GM21717 (cell line): ENCODE measurements at regions not wholly inside any gene's neighbourhood (a gene's known extent, or its start where the extent isn't known, plus 50 kb on each side); places are given as distances from the start of the nearest gene placed in this dataset.
"Not testable (repeated sequence)": the region's sequence is repeated elsewhere in the genome, so short reads cannot be mapped to it uniquely, and the experiment has no call there.

Source experiments
- ATAC-seq: cut with Tn5 transposase; IDR thresholded peaks from one replicate; pipeline ENCODE4 v1.9.1; 2021; ENCODE audit warnings: mild to moderate bottlenecking, moderate library complexity; ENCODE audit not compliant: unreplicated experiment

GRCh38 chr11:96878299-96879051, 488.7 kb downstream of the JRKL start:
- no peak for ATAC-seq

DNA sequence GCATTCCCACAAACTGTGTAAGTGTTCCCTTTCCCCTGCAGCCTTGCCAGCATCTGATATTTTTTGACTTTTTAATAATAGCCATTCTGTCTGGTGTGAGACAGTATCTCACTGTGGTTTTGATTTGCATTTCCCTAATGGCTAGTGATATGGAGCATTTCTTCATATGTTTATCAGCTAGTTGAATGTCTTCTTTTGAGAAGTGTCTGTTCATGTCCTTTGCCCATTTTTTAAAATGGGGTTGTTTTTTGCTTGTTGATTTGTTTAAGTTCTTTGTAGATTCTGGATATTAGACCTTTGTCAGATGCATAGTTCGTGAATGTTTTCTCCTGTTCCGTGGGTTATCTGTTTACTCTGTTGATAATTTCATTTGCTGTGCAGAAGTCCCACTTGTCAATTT, 492.8 kb downstream of the JRKL start:
- not testable (repeated sequence) for ATAC-seq

- ATAC-seq = no peak
Observed at GRCh38 chr11:96885405-96885804, 495.6 kb downstream of the JRKL start.

DNA sequence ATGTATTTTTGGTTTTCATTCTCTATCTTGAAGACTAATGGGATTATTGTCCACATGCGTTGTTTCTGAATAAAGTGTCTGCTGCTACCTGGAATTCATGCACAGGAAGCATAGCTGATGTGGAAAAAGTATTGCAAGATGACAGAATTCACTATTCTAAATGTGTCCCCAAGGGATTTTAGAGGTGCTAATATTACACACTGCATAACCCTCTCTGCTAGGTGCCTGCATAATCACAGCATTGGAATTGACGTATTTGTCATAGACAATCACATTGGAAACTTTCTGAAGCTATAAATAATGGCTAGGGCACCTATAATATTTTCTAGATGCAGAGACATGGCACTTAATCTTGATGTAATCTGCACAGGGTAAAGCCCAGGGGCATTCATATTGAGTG, 496.1 kb downstream of the JRKL start:
- no peak for ATAC-seq

DNA sequence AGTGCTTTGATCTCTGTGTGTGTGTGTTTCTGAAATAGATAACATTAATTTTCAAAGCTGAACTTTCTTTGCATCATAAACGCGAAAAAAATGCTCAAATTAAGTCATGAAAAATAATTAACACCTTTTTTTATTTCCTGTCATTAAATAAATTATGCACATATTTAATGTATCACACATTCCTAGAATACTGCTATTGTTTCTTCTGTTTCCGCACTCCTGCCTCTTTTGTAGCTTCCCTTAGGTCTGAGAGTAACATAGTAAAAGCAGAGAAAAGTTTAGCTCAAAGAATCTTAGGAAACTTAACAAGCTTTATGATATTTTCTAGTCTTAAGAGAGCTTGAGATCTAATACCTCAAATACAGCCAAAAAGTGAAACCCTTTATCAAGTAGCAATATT, 504.2 kb downstream of the JRKL start:
- no peak for ATAC-seq

DNA sequence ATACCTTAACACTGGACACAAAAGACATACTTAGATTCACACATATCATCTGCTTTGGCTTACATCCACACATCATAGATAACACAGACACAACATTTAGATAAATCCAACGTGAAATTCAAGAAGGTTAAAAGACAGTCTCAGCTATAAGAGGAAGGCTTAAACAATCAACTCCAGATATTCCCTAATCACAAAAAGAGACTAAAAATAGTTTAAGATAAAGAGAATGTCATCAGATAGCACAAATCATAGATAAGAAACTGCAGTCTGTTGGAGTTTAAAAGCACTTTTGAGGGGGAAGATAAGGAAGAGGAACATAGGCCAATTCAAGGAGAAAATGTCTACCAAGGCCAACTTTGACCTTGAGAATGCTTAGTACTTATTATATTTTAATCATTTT, 504.8 kb downstream of the JRKL start:
- ATAC-seq = no peak

DNA sequence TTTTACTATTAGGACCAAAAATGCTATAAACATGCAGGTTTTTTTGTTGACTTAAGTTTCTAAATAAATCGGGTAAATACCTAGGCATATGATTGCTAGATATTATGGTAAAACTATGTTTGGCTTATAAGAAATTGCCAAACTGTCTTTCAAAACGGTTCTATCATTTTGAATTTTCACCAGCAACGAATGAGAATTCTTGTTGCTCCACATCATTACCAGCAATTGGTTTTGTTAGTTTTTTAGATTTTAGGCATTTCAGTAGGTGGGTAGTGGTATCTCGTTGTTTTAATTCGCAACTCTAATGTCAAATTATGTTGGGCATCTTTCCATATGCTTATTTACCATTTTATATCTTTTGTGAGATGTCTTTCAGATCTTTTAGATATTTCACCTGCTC, 510.2 kb downstream of the JRKL start:
- no peak for ATAC-seq

GRCh38 chr11:96905143-96905542, 515.3 kb downstream of the JRKL start:
- ATAC-seq = no peak

- no peak for ATAC-seq
Observed at GRCh38 chr11:96905663-96906062, 515.9 kb downstream of the JRKL start.

GRCh38 chr11:96906476-96906875, 516.7 kb downstream of the JRKL start:
- no peak for ATAC-seq

- no peak for ATAC-seq
Observed at GRCh38 chr11:96925862-96926261, 536.0 kb downstream of the JRKL start.

- ATAC-seq = no peak
Observed at GRCh38 chr11:96940227-96940626, 550.4 kb downstream of the JRKL start.

DNA sequence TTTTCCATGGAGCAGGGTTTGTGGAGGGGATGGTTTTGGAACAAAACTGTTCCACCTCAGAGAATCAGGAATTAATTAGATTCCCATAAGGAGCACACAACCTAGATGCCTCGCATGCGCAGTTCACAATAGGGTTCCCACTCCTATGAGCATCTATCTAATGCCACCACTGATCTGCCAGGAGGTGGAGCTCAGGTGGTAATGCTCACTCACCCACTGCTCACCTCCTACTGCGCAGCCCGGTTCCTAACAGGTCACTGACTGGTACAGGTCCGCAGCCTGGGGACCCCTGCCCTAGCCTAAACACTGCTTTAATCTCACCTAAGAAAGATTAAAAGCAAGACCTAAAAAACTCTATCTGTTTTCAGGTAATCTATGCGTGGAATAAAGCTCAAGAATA, 553.0 kb downstream of the JRKL start:
- ATAC-seq = no peak

GRCh38 chr11:96943970-96944369, 554.2 kb downstream of the JRKL start:
- no peak for ATAC-seq

GRCh38 chr11:96948066-96948465, 558.3 kb downstream of the JRKL start:
- no peak for ATAC-seq

- no peak for ATAC-seq
Observed at GRCh38 chr11:96949464-96949863, 559.7 kb downstream of the JRKL start.

DNA sequence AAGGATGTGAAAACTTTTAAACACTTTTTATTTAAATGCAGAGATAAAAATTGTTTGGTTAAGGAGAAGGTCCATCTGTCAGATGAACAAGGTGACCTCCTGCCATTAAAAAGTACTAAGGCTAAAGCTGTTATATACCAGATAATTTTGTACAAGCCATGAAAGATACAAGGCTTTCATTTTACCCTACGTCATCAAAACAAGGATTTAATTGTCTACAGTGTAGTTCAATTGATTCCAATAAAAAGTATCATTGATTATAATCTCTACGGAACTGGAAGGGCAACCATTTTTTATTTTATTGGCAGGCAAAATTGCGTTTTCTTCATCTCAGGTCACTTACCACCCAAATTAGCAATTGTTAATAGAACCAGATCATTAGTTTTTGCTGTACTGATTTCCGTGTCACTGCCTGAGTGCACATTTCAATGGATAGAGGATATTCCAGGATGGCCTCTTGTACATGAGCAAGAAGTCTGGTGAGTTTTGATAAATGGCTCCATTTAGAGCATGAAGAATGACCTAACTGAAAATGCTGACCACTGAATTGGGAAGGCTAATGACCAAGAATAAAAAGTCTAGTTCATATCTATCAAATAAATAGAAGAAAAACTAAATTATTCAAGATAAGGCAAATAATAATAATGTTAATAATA, 564.9 kb downstream of the JRKL start:
- no peak for ATAC-seq

GRCh38 chr11:96960476-96960875, 570.7 kb downstream of the JRKL start:
- ATAC-seq = no peak

- no peak for ATAC-seq
Observed at GRCh38 chr11:96960926-96961325, 571.1 kb downstream of the JRKL start.

DNA sequence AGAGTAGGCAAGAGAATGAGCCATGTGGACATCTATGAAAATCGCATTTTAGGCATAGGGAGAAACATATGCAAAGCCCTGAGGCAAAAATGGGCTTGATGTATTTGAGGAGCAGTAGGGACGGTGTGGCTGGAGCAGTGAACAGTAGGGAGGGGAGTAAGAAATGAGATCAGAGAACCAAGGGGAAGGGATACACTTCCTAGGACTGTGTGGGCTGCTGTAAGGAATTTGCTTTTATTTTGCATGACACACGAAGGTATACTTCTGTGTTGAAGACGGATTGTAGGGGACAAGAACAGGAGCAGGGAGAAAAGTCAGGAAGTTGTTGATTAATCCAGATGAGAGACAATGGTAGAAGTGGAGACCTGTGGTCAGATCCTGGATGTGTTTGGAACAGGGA, 572.1 kb downstream of the JRKL start:
- no peak for ATAC-seq

DNA sequence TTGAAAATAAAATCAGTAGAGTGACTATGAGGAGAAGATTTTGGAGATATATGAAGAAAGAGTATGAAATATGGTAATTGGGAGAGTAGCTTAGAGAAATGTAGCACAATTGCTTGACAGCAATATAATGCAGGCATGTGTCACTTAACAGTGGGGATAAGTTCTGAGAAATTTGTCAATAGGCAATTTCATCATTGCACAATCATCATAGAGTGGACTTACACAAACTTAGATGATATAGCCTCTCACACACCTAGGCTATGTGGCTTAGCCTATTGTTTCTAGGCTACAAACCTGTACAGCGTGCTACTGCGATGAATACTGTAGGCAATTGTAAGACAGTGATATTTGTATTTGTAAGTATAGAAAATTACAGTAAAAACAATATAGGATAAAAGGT, 573.6 kb downstream of the JRKL start:
- ATAC-seq = no peak

GRCh38 chr11:96964661-96965060, 574.8 kb downstream of the JRKL start:
- ATAC-seq = no peak

DNA sequence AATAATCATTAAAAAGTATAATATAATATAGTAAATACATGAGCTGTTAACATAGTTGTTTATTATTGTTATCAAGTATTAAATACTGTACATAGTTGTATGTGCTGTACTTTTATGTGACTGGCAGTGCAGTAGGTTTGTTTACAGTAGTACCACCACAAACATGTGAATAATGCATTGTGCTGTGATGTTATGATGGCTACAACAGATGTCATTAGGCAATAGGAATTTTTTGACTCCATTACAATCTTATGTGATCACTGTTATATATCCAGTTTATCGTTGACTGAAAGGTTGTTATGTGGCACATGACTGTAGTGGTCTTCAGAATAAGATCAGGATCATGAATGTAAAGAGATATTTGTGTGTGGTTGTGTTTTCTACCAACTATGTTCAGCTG, 577.8 kb downstream of the JRKL start:
- ATAC-seq = no peak
